NCI-H1436 treated with DMSO at 0.1 percent for 48 hours (cell line): ENCODE measurements at regions not wholly inside any gene's neighbourhood (a gene's known extent, or its start where the extent isn't known, plus 50 kb on each side); places are given as distances from the start of the nearest gene placed in this dataset.
"Not testable (repeated sequence)": the region's sequence is repeated elsewhere in the genome, so short reads cannot be mapped to it uniquely, and the experiment has no call there.

Source experiments
- DNase-seq: peaks from one replicate; lab custom pipeline; 2025; lab: John Stamatoyannopoulos, UW

DNA sequence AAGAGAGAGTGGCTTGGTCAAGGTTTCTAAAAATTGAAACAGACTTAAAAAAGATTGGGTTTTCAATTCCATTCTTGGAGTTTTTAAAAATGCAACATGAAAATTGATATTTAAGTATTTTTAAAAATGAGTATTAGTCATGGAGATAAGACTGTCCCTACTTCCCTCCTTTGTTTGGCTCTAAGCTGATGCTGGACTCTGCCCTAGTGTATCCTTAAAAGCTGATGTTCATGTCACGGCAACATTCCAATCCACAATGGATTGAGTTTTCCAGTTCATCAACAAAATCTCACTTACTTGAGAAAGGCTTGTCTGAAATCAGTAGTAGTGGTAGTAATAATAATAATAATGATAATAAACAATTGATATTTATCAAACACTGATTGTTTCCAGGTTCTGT, 119.0 kb upstream of the SLC38A2 start:
- DNase-seq, result no peak

DNA sequence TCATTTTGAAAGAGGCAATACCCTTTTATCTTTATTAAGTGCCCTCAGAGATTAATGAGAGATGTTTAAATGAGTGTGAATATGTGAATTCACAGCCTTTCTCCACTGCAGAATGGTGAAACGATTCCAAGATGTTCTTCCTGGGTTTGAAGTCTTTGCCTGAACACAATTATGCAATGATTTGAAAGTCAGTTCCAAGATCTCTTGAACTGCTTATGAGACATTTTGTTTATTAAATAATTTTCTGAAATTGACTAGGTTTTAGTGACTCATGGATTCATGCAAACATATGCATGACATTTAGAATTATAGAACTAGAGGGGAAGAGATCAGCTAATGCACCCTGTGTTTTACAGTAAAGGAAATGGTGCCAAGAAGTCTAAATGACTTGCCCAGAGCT, 118.1 kb upstream of the SLC38A2 start:
- DNase-seq, result no peak

DNA sequence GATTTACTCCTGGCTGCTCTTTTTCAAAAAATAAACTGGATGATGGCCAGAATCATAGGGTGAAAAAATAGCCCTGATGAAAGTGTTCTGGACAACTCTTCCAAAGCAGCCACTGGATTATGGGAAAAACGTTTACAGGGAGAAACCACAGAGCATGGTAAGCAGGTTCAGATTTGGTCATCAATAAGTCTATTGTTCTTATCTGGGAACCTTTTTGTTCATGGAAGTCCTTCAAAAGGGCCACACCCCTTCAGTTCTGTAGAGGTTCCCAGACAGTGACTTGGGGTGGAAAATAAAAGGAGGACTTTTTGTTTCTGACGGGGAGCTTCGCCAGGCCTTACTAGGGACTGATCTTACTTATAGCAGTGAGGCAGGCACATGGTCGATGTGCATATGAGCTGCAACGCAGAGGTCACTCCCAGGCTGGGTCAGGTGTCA, 117.4 kb upstream of the SLC38A2 start:
- no peak for DNase-seq

DNA sequence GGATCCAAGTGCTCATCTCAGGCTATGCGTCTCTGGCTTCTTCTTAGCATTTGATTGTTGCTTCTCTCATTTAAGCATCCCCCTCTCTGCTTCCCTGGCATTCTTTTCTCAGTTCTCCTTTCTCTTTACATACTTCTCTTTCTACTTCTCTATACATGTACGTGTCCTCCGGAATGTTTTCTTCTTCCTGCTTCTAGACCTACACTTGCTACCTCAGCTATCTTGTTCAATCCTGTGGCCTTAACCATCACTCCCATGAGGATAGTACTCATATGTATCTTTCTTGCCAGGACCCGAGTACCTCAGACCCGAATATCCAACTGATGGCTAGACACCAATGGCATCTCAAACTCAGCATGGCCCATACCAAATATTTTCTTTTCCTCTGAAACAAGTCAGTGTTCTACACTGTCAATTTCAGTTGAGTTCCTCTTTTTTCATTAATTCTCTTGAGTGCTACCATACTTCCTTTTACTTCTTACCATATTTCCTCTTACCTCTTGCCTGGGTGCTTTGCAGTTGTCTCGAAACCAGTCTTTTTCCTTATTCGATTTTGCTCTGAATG, 115.1 kb upstream of the SLC38A2 start:
- no peak for DNase-seq

DNA sequence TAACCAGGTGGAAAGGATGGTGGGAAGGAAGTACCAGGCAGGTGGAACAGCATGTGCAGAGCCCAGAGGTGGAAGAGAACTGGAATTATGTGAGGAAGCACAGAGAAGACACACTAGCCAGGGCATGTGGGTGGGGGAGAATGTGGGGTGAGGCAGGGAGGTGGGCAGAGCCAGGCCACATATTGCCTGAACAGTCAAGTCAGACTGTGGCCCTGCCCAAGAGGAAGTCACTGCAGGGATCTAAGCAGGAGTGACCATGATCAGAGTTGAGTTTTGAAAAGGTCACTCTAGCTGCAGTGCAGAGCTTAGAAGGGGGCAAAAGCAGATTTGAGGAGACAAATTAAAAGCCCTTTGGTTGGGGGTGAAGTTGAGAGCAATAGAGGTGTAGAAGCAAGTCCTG, 114.0 kb upstream of the SLC38A2 start:
- no peak for DNase-seq

DNA sequence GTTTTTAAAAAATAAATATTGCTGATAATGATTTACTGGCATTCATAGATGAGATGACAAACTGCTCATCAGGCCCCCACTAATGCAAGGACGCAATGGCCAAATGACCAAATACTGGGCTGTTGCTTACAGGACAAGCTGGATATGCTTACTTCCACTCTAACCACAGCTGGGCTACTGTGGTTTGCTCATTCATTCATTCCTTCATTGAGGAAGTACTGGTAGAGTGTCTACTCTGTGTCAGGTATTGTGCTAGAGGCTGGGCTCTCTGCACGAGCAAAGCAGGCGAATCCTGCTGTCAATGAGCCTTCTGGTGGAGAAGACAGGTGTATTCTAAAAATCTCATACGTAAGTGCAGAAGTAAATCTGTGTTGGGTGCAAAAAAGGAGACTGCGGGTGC, 113.3 kb upstream of the SLC38A2 start:
- DNase-seq, result no peak

DNA sequence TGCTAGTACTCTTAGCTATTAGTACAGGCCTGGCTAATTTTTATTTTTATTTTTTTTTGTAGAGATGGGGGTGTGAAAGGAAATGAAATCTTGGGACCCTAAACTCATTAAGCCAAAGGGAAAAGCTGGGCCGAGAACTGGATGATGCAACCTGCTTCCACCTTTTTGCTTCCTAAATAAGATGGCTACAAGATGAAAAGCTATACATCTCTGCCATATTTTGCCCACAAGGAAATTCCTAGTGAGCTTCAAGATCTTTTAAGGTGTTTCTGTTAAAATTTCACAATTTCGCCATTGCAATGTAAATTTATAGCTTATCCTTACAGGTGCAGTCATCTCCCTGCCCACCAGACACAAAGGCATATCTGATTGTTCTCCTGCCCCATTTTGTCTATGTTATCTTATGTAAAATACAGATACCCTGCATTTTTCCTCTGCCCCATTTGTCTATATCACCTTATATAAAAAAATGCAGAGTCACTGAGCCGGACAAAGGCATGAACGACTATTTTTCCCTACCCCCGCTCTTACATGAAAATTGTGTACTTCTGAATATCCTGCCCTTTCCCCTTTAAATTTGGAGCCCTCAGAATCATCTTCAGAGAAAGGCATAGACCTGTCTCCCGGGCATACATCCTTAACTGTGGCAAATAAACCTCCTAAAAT, 112.0 kb upstream of the SLC38A2 start:
- DNase-seq, result no peak

DNA sequence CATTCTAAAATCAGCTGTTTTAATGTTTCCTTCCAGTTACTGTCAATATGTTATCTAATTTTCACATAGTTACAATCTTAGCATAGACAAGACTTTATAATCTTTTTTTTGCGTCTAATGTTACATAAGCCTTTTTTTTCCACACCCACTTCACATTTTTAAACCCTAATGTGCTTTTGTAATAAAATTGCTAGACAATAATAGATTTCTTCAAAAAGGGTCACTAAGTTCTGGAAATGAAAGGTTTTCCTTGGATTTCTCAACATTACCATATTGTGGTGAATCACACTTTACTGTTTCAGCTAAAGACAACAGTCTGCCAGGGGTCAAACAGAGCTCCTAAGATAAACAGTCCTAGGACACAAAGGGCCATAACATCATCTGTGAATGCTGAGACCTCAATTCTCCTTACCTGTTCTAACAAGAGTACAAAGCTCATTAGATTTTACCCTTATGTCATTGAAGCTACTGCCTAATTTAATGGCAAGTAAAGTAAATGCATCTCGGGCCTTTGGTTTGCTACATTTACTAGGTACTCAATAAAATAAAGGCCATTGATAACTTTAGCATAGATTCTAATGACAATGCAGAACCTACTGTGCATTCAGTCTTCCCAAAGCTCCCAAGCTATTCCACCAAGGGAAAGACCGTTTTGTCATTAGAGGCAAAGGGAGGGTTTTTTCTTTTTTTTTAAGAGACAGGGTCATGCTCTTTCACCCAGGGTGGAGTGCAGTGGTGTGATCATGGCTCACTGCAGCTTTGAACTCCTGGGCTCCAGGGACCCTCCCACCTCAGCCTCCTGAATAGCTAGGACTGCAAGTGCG, 111.2 kb upstream of the SLC38A2 start:
- DNase-seq, result no peak

DNA sequence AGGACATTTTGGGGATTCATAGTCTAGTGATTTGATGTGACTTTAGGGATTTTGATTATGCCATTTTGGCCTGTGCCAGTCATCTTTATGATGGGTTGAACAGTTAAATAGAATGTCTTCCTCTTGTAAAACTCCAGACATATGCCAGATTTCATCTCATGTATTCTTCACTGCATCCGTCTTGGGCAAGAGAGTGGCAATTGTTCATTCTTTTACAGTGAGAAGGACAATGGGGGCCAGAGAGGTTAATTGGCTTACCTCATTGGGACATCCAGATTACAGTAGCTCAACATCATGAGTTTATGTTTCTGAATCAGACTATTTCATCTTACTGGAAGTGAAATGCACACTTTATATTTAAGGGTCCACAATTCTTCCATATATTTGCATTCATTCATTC, 108.2 kb upstream of the SLC38A2 start:
- DNase-seq, result no peak

DNA sequence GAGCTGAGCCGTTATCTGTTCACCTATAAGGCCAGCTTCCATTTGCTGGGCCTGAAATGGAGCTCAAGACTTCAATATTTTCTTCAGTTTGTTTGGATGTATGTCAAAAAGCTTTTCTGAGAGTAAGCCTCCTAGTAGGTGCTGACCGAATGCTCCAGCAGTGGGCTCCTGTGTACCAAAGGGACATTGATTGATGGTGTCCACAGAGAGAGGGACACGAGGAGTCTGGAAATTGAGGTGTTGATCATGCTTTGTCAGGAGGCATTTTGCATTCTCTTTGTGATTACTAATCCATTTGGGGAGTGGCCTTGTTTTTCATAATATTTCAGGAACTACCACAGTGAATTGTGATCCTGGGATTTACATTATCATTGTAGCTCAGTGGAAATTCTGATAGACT, 107.7 kb upstream of the SLC38A2 start:
- no peak for DNase-seq

DNA sequence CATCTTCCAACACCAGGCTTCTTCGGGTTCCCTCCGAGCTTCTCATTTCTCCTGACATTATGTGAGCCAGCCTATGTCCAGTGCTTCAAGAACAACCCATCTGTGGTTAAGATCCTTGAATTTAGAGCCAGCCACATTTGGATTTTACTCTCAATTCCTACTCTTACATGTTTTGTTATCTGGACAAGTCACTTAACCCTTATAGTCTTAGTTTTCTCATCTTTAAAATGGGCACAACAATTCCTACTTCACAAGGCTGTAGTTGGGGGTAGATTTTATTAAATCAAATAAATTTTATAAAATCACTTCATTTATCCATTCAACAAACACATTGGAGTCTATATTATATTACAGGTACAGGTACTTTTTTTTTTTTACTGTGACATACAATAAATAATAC, 105.5 kb upstream of the SLC38A2 start:
- no peak for DNase-seq

DNA sequence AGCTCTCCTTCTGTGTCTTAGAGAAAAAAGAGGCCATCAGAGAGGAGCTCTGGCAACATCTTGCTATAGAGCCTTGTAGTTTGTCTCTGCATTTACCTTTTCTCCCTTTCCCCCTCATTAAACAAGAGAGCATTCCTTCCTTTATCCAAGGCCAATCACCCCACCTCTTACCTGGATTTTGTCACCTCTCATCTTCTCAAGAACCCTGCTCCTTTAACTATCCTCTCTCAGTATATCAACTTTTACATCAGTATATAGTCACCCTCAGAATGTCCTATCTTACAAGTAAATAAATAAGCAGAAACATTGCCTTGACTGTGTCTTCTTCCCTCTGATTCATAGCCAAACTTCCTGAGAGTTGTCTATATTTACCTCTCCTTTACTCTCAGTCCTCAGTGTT, 105.0 kb upstream of the SLC38A2 start:
- DNase-seq, result no peak

DNA sequence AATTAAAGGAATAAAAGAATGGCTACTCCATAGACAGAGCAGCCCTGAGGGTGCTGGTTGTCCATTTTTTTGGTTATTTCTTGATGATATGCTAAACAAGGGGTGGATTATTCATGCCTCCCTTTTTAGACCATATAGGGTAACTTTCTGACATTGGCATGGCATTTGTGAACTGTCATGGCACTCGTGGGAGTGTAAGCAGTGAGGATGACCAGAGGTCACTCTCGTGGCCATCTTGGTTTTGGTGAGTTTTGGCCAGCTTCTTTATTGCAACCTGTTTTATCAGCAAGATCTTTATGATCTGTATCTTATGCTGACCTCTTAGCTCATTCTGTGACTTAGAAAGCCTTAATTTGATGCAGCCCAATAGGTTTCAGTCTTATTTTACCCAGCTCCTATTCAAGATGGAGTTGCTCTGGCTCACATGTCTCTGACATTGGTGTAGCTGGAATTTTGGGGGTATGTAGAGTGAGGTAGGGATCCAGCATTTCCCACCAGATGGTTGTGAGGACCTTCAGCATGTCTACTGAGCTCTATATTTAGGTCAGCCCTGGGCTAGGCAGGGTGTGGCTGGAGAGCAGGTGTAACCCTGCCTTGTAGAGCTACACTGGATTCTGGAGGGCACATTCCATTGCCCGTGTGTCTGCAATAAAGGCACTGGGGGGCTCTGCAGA, 103.5 kb upstream of the SLC38A2 start:
- no peak for DNase-seq

DNA sequence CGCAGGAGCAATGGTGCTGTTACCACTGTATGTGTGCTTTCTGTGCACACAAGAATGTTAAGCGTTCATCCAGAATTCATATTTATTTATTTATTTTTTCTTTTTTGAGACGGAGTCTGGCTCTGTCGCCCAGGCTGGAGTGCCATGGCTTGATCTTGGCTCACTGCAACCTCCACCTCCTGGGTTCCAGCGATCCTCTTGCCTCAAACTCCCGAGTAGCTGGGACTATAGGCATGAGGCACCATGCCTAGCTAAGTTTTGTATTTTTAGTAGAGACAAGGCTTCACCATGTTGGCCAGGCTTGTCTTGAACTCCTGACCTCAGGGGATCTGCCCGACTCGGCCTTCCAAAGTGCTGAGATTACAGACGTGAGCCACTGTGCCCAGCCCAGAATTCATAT, 101.8 kb upstream of the SLC38A2 start:
- not testable (repeated sequence) for DNase-seq

DNA sequence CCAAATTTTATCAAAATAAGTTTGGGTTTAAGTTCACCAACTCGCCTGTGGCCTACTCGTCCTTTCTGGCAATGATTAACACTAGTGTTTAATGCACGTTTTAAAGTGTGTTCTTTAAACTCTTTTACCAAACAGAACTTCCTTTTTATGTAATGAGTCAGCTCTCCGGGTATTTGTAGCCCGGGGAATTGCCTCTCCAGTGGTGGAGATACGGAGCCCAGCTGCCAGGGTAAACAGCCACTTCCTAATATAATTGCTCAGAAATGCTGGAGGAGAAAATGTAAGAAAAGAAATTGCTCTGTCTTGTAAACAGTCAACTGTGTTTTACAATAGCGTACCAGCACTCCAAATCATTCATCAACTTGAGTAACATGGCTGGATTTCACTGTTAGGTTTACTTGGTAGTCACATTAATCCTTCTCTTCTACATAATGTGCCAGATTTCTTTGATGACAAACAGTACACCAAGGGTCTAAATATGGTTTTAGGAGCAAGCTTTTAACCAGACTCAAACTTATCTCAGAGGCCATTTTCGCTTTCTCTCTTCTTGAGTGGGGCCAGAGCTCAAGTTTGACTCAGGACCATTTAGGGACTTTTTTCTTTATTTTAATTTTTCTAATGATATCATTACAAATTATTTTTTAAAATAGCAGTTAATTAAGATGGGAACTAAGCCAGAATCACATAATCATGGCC, 101.2 kb upstream of the SLC38A2 start:
- DNase-seq, result peak; percentile 80

DNA sequence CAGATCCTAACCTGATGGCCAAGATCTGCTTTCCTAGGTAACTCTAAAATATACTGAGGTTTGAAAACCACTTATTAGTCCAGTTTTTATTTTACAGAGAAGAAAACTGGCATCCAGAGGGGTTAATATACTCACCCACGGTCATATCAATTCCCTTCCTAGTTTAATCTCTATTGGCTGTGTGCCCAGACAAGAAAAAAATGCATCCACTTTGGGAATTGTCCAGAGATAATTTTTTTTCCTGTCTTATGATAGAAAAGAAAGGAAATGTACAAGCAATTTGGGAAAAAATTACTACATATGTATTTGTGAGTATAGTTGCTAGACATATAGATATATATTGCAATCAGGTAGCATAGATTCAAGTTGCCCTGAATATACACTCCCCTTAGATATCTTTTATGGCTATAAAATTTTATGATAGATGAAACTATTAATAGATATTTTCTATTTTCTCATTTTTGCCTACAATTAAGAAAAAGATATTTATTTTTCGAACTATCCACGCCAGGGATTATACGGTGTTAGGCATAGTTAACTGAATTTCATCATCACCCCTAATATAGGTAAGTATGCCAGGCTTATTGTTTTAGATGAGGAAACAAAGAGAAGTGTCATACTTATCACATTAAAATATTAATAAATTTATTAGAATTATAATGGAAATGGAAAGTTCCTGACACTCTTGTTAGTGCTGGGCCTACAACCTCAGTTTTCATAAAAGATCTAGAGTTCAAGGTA, 100.5 kb upstream of the SLC38A2 start:
- no peak for DNase-seq

DNA sequence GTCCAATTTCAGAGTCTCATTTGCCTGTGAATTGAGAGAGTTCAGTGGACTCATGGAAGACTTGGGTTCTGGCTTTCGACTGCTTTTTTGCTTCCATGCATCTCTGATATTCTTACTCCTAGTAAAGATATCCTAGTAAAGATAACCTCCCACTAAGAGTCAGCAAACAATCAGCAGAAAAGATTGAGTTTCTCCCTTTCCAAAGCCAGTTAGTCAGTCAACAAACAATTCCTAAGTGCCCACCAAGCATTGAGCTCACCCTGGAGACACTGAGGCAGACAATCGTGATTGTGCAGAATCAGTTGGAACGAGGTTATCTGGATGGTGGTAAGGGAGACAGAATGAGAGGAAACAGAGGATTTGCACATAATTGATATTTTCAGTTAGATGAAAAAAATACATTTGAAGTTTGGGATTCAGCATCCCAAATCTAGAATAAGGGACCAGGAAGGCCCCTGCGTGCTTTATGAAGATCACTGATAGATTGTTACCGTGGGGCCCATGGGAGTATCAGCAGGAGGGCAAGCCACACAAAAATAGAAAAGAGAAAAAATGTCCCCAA, 99.7 kb upstream of the SLC38A2 start:
- DNase-seq, result no peak

DNA sequence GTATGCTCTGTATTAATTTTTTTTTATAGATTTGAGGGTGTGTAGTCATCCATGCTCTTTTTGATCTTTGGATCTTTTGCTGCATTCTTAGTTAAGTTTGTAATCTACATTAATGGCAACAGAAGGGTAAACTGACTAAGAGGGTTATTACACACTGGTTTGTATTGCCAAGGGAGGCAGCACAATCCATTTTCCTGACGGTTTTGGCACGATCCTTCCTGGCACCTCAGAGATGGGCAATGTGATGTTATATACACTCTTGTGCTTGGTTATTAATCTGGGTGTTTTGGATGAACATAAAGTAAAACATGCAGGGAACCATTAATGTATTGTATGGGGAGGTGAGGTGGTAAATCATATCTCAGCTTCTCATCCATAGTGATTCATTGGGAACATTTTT, 98.8 kb upstream of the SLC38A2 start:
- no peak for DNase-seq

DNA sequence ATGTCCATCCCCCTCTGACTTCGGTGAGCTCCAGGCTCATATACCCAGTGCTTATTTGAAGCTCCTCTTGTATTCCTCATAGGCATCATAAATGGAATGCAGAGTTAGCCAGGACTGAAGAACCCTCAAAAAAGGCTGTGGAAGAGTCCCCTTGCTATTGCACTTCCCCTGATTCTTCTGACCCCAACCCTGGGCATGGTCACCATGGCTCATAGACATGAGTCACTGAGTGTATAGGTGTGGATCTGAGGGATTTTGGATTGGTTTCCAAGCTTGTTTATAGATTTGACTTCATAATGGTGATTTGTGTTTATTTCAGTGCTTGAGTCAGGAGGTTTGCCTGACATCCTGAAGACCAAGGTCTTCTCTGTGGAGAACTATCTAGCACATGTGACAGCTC, 98.4 kb upstream of the SLC38A2 start:
- no peak for DNase-seq

DNA sequence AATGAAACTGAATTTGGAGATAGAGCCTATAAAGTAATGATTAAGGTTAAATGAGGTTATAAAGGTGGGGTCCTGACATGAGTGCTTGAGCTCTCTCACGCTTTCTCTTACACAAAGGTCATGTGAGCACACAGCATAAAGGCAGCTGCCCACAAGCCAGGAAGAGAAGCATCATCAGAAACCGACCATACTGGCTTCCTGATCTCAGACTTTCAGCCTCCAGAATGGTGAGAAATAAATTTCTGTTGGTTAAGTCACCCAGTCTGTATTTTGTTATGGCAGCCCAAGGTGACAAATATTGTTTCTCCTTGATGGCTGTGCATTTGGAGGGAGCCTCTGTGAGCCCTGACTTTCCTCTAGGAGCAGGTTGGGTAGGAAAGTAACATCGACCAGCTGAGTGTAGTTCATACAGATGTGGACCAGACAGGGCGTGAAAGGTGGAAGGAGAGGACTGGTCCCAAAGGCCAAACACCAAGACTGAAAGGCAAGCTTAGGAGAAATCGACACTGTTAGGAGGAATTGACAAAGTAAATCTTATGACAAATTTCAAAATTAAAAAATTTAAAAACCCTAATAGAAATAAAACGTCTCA, 97.6 kb upstream of the SLC38A2 start:
- no peak for DNase-seq

DNA sequence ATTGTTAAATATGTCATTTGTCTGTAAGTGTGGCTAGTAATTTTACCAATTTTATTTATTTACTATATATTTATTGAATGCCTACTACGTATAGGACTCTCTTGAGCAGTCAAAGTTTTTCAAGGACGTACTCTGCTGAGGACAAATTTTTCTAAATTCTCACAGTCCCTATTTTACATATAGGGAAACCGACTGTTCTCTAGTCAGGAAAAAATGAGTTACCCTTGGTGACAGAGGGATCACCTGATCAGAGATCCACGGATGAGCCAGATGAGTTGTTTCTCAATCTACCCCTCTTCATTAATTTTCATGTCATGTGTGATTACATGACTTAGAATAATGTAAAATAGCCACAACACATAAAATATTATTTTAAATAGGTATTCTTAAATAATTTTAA, 96.2 kb upstream of the SLC38A2 start:
- DNase-seq, result no peak
